ENCODE measurements at regions not wholly inside any gene's neighbourhood (a gene's known extent, or its start where the extent isn't known, plus 50 kb on each side); places are given as distances from the start of the nearest gene placed in this dataset.

GRCh38 chr14:55734731-55735130, 154.7 kb downstream of the KTN1 start:
- DNase-seq (ENCODE audit: low read depth in 3 of 3) = no peak

GRCh38 chr14:55739967-55740648, 160.1 kb downstream of the KTN1 start:
- DNase-seq (ENCODE audit: low read depth in 3 of 3) = no peak

- no peak for DNase-seq (ENCODE audit: low read depth in 3 of 3)
Measured at GRCh38 chr14:55740649-55740989, 160.6 kb downstream of the KTN1 start.

- no peak for DNase-seq (ENCODE audit: low read depth in 3 of 3)
Measured at GRCh38 chr14:55741240-55741639, 161.2 kb downstream of the KTN1 start.

GRCh38 chr14:55743551-55743950, 163.5 kb downstream of the KTN1 start:
- no peak for DNase-seq (ENCODE audit: low read depth in 3 of 3)

- no peak for DNase-seq (ENCODE audit: low read depth in 3 of 3)
Measured at GRCh38 chr14:55744321-55744720, 164.3 kb downstream of the KTN1 start.

GRCh38 chr14:55745906-55746305, 165.9 kb downstream of the KTN1 start:
- DNase-seq (ENCODE audit: low read depth in 3 of 3) = no peak

GRCh38 chr14:55746558-55746957, 166.6 kb downstream of the KTN1 start:
- no peak for DNase-seq (ENCODE audit: low read depth in 3 of 3)

GRCh38 chr14:55747186-55747585, 167.2 kb downstream of the KTN1 start:
- no peak for DNase-seq (ENCODE audit: low read depth in 3 of 3)

- DNase-seq (ENCODE audit: low read depth in 3 of 3) = no peak
Measured at GRCh38 chr14:55749201-55749812, 169.3 kb downstream of the KTN1 start.

GRCh38 chr14:55749946-55750345, 169.9 kb downstream of the KTN1 start:
- no peak for DNase-seq (ENCODE audit: low read depth in 3 of 3)

- no peak for DNase-seq (ENCODE audit: low read depth in 3 of 3)
Measured at GRCh38 chr14:55752580-55753390, 172.8 kb downstream of the KTN1 start.

- DNase-seq (ENCODE audit: low read depth in 3 of 3) = no peak
Measured at GRCh38 chr14:55754471-55754870, 174.5 kb downstream of the KTN1 start.

GRCh38 chr14:55754871-55755270, 174.9 kb downstream of the KTN1 start:
- DNase-seq (ENCODE audit: low read depth in 3 of 3) = no peak

- no peak for DNase-seq (ENCODE audit: low read depth in 3 of 3)
Measured at GRCh38 chr14:55756078-55756477, 176.1 kb downstream of the KTN1 start.

GRCh38 chr14:55756557-55756956, 176.6 kb downstream of the KTN1 start:
- DNase-seq (ENCODE audit: low read depth in 3 of 3) = no peak

- DNase-seq (ENCODE audit: low read depth in 3 of 3) = no peak
Measured at GRCh38 chr14:55758796-55759195, 178.8 kb downstream of the KTN1 start.

GRCh38 chr14:55760789-55761566, 181.0 kb downstream of the KTN1 start:
- no peak for DNase-seq (ENCODE audit: low read depth in 3 of 3)

GRCh38 chr14:55761651-55762050, 181.6 kb downstream of the KTN1 start:
- DNase-seq (ENCODE audit: low read depth in 3 of 3) = no peak

- no peak for DNase-seq (ENCODE audit: low read depth in 3 of 3)
Measured at GRCh38 chr14:55762595-55763232, 182.7 kb downstream of the KTN1 start.

- DNase-seq (ENCODE audit: low read depth in 3 of 3) = no peak
Measured at GRCh38 chr14:55764784-55765183, 184.8 kb downstream of the KTN1 start.

- DNase-seq (ENCODE audit: low read depth in 3 of 3) = no peak
Measured at GRCh38 chr14:55766071-55766470, 186.1 kb downstream of the KTN1 start.
